ENCODE measurements at regions not wholly inside any gene's neighbourhood (a gene's known extent, or its start where the extent isn't known, plus 50 kb on each side); places are given as distances from the start of the nearest gene placed in this dataset.

- no peak for TF ChIP-seq EZH2 (IDR thresholded peaks at IDR 0.05; ENCODE audit: insufficient read depth, poor library complexity, severe bottlenecking)
- TF ChIP-seq EZH2phosphoT487 (IDR thresholded peaks at IDR 0.05; ENCODE audit: insufficient read depth, low read depth): no peak
Observed at GRCh38 chr12:114898159-114898558, 214.2 kb upstream of the TBX3 start.

Measured in GM23248 (cell line).